SK-N-SH treated with all-trans-retinoic acid at 6 μM for 48 hours (cell line): ENCODE measurements at regions not wholly inside any gene's neighbourhood (a gene's known extent, or its start where the extent isn't known, plus 50 kb on each side); places are given as distances from the start of the nearest gene placed in this dataset.

ENCODE experiments used
- ESRRG ChIP-seq: fragments of 250-450 bp; sonication (Bioruptor Pico); IDR thresholded peaks from 2 replicates; pipeline ENCODE4 v1.6.1; 2021; ENCODE audit warnings: mild to moderate bottlenecking
- ISL1 ChIP-seq: fragments of 250-450 bp; sonication (Bioruptor Pico); IDR thresholded peaks from 2 replicates; pipeline ENCODE4 v2.1.2; 2022; ENCODE audit warnings: mild to moderate bottlenecking, moderate library complexity
- RARB ChIP-seq: fragments of 250-450 bp; sonication (Bioruptor Pico); IDR thresholded peaks from 2 replicates; pipeline ENCODE4 v1.8.0; 2021; ENCODE audit warnings: mild to moderate bottlenecking, moderate library complexity
- TCF4 ChIP-seq: fragments of 250-450 bp; sonication (Bioruptor Pico); IDR thresholded peaks from 2 replicates; pipeline ENCODE4 v1.8.0; 2021; ENCODE audit warnings: mild to moderate bottlenecking, moderate library complexity, borderline replicate concordance
- ZC3H10 ChIP-seq: fragments of 250-450 bp; sonication (Bioruptor Pico); IDR thresholded peaks from 2 replicates; pipeline ENCODE4 v1.5.1; 2021; ENCODE audit warnings: mild to moderate bottlenecking, moderate library complexity
- ZFP3 ChIP-seq: fragments of 250-450 bp; sonication (Bioruptor Pico); IDR thresholded peaks from 2 replicates; pipeline ENCODE4 v1.5.0; 2020; ENCODE audit warnings: mild to moderate bottlenecking, moderate library complexity
- ZFP30 ChIP-seq: fragments of 450-650 bp; formaldehyde crosslinking; IDR thresholded peaks from 2 replicates; pipeline ENCODE4 v1.5.0; 2022; ENCODE audit warnings: mild to moderate bottlenecking, moderate library complexity

DNA sequence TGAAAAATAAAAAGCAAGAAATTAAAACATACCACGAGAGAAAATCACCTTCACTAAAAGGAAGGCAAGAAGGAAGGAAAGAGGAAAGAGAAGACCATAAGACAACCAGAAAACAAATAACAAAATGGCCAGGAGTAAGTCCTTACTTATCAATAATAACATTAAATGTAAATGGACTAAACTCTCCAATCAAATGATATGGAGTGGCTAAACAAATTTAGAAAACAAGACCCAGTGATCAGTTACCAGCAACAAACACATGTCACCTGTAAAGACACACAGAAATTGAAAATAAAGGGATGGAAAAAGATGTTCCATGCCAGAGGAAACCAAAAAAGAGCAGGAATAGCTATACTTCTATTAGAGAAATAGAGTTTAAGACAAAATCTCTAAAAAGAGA is 85.0 kb upstream of the SLC38A4 start:
- TF ChIP-seq ZFP3 (CRISPR knock-in tag) (no peak), ZC3H10 (CRISPR knock-in tag) (no peak), RARB (CRISPR knock-in tag) (no peak), ISL1 (CRISPR knock-in tag) (no peak), ESRRG (CRISPR knock-in tag) (no peak), TCF4 (no peak), ZFP30 (CRISPR knock-in tag) (no peak)
